ENCODE measurements at regions not wholly inside any gene's neighbourhood (a gene's known extent, or its start where the extent isn't known, plus 50 kb on each side); places are given as distances from the start of the nearest gene placed in this dataset.
"Not testable (repeated sequence)": the region's sequence is repeated elsewhere in the genome, so short reads cannot be mapped to it uniquely, and the experiment has no call there.

DNA sequence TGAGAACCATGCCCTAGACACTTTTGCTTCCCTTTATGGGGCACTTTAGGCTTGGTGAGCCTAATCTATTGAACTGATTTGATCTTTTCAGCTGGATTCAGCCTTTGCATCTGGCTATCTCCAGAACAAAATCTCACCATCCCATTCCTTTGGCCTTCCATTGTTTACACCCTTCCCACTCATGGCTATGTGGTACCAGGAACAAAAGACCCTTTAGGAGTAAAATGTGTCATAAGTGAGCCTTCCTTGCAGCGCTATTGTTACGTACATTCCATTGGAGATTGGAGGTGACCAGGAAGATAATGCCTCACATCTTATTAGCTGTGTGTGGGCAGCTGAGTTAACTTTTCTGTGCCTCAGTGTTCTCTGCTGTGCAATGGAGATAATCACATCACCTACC lies 188.4 kb downstream of the SATB1 start:
- DNase-seq (ENCODE audit: low read depth in 2 of 2), result no peak

DNA sequence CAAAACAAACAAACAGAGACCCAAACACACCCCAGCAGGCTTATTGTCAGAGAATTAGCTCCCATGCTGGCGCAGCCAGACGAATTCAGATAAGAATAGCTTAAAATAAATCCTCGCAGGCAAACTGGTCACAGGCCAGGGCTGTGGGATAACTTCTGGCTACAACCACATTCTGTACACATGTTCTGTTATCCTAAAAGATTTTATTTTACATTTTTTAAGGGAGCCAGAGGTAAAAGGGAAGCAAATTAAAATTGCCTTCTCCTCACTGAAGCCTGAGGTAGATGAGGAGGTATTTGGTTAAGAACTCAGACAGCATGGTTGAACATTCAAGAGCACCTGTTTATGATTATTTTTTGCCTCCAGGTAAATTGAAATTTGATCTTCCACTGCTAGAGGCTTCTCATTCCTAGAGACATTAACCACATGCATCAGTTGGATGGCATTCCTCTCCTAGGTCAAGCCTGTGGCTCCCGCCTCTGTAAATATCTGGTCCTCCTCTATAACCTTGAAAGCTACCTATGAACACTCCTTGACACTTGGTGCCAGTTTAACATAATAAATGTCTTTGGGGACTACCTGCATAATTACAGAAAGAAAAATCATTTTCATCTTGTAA lies 190.3 kb downstream of the SATB1 start:
- DNase-seq (ENCODE audit: low read depth in 2 of 2), result no peak

DNA sequence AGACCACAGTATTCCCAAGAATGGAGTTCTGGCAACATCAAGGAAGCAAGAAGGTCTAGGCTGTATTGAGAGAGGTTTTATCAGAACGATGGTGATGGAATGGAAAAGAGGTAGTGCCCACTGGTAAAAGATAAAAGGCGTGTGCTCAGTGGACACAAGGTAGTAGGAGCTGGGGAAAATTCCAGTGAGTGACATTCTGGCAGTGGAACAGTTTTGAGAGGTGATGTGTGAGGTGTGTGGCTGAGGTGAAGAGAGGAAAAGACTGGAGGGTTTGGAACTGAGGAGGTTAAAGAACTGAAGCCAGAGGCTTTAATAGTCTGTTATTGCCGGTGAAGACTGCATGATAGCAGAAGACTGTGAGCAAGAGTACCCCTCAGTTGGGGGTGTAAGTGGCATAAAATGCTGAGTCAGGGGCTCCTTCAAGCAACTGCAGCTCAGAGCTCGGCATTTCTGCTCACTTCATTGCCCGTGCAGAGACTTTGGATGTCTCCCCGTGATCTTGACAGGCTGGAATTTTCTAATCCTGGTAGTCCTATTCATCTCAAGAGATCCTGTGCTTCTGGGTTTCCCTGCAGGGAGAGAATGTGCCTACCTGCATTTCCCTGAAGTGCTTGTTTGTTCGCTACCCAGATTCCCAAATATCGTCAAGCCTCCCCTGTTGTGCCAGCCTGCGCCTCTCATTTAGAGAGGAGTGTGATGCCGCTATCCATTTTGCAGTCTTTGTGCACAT lies 191.0 kb downstream of the SATB1 start:
- no peak for DNase-seq (ENCODE audit: low read depth in 2 of 2)

DNA sequence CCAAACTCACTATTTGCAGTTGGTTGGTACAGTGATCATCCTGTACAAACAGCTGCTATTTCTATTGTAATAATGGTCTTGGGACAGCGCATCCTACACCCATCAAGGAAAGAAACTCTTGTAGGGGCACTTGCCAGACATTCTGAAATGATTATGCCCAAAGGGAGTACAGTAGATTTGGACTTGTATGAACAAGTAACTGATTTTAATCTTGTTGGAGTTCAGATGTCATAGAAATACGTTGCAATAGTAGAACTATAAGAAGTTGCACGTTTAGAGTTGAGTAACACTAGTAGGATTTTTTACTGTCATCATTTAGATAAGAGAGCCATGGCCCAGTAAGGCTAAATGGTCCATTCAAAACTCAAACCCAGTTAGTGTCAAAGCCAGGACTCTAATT lies 192.8 kb downstream of the SATB1 start:
- no peak for DNase-seq (ENCODE audit: low read depth in 2 of 2)

DNA sequence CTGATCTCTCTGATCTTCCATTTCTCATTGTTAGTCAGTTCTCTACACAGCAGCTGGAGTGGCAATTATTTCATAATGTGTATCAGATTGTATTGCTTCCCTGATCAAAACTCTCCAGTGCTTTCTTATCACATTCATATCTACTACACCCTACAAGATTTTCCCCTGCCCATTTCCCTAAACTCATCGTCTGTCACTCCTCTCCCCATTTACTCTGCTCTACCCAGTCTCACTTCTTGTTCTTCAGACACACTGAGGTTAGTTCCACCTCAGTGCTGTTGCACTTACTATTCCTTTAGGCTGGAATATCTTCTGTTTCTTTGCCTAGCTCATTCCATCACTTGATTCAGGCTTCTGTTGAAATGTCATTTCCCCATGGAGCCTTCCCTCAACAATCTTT lies 197.1 kb downstream of the SATB1 start:
- no peak for DNase-seq (ENCODE audit: low read depth in 2 of 2)

DNA sequence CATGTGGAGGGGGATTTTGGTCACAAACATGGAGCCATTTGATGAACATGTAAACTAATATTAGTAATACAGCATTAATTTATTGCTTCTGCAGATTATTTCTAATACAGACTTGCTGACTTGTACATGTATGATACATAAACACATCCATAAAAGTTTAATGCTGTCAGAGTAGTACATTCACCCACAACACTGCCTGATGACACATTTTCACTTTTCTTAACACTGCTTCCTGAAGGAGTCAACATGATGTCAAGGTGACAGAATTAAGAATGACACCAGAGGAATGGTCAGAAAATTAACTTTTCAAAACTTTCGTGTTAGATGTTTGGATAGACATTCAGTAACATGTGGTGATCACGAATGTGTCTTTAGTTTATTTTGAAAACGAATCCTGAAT lies 199.4 kb downstream of the SATB1 start:
- DNase-seq (ENCODE audit: low read depth in 2 of 2), result no peak

DNA sequence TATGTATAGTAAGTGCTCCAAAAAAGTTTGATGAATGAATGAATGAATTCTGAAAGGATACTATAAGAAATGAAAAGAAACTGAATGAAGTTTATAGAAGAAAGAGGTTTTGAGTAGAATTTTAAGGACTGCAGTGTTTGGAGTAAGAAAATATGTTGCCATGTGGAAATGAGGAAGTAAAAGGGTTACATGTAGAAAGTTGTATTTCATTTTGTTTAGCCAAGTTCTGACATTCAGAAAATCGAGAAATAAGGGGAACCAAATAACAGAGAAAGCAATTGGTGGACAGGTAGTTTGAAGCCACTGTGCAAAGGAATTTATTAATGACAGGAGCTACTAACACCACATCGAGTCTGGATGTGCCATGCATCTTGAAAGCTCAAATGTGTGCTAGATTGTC lies 200.7 kb downstream of the SATB1 start:
- no peak for DNase-seq (ENCODE audit: low read depth in 2 of 2)

DNA sequence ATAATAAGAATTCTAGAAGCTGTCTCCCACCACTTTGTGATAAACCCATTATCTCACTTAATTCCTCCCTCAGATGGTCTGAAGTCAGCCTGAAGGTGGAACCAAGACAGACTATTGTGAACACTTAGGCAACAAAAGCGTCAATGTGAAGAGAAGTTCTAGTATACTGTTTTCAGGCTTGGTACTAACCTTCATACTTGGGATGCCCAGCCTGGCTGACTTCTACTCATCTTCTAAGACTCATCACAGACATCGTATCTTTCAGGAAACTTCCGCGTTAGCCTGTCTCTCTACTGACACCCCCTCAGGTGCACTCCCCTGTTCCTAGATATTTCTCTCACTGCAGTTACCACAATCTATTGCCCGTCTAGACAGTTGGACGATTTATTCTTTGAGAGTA lies 201.2 kb downstream of the SATB1 start:
- DNase-seq (ENCODE audit: low read depth in 2 of 2), result no peak

DNA sequence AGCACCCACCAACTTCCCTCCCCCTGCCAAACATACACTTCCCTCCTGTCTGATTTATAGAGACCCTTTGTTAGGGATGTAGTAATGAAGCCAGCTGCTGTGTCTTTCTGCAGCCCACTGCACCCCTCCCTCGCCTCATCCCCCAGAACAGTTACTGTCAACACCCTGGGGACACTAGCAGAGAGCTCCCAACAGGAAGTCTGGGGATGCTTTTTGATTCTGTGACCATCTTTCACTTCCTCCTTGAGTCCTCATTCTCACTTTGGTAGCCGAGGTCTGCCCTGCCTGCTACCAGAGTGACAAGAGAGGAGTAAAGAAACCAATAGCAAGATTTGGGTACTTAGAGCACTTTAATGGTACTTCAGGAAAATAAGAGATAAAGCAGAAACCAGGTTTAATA lies 201.6 kb downstream of the SATB1 start:
- no peak for DNase-seq (ENCODE audit: low read depth in 2 of 2)

DNA sequence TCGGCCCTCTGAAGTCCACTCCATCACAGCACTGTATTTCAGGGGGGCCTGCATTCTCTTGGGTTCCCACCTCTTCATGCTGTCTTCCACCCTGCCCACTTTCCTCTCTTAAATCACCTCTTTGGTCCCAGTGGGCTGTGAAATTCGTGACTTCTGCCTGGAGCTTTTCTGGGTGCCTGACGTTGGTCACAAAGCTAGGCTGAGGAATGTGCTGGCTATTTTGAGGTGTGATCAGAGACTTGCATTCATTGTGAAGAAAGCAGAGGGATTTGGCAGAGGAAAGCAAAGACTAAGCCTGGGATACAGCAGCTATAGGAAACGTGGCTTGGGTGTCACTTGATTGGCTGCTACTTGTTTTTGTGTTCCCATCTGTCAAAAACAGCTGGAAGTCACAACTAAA lies 202.5 kb downstream of the SATB1 start:
- no peak for DNase-seq (ENCODE audit: low read depth in 2 of 2)

DNA sequence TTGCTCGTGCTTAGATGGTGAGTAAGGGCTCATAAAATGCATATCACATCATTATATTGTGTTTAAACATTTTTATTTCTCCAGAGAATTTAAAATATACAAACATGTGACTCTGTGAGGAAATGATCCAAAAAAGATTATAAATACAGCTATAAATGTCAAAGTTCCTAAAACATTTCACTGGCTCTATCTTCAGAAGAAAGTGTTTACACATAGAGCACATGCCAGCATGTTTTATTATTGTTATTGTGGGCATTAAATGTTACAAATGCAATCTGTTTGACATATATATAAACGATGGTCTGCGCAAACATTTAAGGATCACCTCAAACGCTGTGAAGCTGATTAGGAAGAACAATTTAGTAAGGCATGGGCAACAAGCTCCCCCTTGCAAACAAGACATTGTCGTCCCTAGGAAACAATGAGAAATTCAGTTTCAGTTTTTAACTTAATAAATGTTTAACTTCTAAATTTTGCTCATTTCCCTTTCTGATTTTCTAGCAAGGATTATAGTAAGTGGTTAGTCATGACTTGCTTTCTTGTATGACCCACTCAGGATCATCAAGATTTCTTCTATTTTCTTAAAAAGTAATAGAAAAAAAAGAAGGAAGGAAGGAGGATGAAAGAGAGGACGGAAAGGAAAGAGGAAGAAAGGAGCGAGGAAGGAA lies 207.5 kb downstream of the SATB1 start:
- DNase-seq (ENCODE audit: low read depth in 2 of 2), result no peak

DNA sequence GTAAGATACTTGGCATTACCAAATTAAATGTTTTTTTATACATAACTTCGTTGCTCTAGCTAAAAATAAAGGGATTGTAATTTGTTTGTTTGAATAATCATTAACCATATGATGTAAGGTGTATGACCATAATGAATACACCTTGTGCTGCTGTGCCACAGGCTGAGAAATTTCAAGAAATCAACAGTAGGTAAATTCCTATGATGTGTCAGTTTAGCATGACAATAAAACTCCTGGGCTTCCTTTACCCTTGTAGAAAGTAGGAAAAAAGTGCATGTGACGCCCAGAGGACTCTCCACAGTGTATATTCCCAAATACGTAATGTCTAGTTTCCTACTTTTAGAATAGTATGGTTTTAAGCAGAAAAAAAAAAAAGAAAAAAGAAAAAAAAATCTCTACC lies 208.1 kb downstream of the SATB1 start:
- DNase-seq (ENCODE audit: low read depth in 2 of 2), result no peak

DNA sequence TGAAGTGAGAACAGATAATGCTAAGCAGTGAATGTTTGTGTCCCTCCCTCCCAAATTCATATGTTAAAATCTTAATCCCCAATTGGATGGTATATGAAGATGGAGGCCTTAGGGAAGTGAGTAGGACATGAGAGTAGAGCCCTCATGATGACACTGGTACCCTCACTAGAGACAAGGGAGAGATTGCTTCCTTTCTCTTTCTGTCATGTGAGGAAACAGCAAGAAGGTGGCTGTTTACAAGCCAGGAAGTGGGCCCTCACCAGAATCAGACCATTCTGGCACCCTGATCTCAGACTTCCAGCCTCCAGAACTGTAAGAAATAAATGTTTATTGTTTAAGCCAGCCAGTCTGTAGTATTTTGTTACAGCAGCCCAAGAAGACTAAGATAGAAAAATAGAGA lies 209.5 kb downstream of the SATB1 start:
- DNase-seq (ENCODE audit: low read depth in 2 of 2), result no peak

DNA sequence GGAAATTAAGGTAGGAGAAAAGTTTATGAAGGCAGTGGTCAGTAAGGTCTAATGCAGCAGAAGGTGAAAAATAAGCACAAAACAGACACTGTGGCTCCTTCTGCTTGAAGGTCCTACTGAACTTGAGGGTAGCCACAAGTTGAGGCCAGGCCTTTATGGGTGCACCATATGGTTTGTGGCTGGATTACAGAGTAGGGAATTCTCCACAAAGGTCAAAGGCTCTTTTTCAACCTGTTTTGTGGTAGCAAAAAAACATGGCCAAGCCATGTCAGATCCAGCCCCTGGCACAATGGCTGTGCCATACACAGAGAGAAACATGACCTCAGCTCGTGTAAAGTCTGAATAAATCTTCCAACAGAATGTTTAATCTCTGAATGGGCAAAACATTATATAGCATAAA lies 214.0 kb downstream of the SATB1 start:
- DNase-seq (ENCODE audit: low read depth in 2 of 2), result no peak

DNA sequence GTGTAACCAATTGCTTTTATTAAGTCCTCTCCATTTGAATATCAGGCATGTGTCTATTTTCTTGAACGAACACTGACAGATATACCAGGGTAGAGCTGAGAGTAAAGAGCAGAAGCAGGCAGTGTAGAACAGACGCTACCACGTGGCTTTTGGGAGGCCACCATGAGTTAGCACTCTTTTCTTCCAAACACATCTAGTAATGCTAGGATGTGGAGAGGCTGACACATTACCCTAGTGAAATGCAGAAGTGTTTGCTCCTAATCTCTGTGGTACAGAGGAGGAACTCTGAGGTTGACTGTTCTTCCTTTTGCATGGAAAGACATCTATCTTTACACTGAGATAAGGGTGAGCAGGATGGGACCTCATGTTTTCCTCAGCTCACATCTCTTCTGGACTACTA lies 216.3 kb downstream of the SATB1 start:
- no peak for DNase-seq (ENCODE audit: low read depth in 2 of 2)

DNA sequence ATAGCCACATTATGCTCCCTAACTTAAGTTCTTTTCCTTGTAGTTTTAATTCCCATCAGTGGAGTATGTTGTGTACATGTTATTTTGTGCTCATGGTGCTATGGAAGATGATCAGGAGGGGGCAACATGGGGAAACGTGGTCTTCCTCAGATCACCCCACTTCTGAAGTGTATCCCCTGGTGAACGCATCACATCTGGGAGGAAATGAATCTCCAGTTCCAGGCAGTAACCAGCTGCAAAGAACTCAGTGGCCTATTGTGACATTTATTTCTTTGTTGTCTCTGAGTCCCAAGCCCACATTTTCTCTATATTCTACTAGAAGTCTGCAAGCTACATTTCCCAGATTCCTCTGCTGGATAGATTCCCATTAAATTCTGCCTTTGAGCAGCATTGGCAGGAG lies 217.0 kb downstream of the SATB1 start:
- no peak for DNase-seq (ENCODE audit: low read depth in 2 of 2)

DNA sequence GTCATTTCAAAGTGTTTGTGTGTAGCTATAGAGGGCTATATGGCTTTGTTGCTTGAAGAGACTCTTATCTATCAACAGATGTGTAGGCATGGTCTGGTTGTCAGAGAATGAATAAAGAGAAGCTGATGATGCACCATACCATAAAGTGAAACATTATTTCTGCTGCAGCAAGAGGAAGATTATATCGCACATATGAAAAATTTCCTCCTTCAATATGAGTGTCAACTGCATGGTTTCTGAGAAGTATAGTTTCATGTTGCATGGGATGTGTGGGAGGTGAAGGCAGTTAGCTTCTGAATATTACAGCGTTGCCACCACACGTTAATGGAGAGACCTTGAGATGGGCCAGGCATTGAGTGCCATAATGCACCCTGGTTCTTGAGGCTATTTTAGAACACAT lies 217.9 kb downstream of the SATB1 start:
- no peak for DNase-seq (ENCODE audit: low read depth in 2 of 2)

DNA sequence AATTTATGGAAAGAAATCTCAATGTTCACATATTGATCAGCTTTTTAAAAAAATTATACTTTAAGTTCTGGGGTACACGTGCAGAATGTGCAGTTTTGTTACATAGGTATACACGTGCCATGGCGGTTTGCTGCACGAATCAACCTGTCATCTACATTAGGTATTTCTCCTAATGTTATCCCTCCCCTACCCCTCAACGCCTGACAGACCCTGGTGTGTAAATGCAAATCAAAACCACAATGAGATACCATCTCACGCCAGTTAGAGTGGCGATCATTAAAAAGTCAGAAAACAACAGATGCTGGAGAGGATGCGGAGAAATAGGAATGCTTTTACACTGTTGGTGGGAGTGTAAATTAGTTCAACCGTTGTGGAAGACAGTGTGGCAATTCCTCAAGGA lies 219.4 kb downstream of the SATB1 start:
- not testable (repeated sequence) for DNase-seq (ENCODE audit: low read depth in 2 of 2)

DNA sequence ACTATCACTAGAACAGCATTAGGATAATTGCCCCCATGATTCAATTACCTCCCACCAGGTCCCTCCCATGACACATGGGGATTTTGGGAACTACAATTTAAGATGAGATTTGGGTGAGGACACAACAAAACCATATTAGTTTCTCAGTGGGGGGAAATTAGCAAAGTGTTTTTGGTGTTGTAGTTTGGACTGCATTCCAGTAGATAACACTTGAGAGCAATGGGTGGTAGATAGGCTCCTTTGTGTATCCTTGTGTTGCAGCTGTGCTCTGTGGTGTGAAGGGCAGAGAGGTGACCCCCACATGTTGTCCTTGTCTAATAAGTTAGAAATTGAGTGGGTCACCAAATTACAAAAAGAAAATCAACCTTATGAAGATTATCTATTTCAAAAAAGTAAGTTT lies 223.8 kb downstream of the SATB1 start:
- DNase-seq (ENCODE audit: low read depth in 2 of 2), result no peak

DNA sequence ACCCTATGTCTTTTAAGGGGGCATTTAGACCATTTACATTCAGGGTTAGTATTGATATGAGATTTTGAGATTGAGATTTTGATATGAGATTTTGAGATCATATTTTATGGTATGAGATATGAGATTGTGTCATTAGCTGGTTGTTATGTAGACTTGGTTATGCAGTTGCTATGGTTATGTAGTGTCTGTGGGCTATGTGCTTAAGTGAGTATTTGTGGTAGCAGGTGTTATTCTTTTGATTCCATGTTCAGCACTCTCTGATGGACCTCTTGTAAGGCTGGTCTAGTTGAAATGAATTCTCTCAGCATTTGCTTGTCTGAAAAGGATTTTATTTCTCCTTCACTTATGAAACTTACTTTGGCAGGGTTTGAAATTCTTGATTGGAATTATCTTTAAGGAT lies 225.4 kb downstream of the SATB1 start:
- DNase-seq (ENCODE audit: low read depth in 2 of 2), result no peak

DNA sequence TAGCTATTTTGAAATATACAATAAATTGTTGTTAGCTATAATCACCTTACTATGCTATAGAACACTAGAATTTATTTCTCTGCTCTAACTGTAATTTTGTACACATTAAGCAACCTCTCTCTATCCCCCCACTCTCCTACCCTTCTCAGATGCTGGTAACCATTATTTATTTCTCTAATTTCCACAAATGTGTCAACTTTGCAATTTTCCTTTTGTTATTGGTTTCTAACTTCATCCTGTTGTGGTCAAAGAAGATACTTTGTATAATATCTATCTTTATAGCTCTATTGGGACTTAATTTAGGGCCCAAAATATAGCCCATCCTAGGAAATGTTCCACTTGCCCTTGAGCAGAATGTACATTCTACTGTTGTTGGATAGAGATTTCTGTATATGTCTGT lies 229.3 kb downstream of the SATB1 start:
- no peak for DNase-seq (ENCODE audit: low read depth in 2 of 2)

DNA sequence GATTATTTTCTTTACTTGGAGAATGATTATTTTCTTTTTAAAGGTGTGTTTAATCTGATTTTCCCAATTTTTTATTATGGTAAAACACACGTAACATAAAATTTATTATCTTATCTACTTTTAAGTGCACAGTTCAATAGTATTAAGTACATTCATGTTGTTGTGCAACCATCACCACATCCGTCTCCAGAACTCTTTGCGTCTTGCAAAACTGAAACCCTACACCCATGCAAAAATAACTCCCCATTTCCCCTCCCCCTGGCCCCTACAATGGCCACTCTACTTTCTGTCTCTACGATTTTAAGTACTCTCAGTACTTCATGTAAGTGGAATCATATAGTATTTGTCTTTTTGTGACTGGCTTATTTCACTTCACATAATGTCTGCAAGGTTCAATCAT lies 230.7 kb downstream of the SATB1 start:
- no peak for DNase-seq (ENCODE audit: low read depth in 2 of 2)

DNA sequence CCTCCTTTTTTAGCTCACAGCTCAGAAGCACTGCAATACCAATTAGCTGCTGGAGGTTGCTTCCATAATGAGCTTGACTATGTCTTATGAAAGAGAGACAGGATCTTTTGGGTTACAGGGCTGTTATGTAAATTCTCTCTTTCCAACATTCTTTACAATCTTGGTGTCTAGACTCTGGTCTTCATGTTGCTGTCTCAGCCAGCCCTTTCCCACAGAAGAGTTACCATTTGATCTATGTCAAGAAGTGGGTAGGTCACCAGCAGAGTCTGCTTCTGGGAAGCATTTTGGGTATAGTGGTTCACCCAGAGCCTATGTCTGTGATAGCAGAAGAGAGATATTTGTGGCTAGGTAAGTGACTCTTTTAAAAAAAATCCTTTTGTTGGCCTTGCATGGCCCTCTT lies 234.5 kb downstream of the SATB1 start:
- no peak for DNase-seq (ENCODE audit: low read depth in 2 of 2)

Measured in stimulated activated CD8-positive, alpha-beta memory T cell treated with anti-CD3 and anti-CD28 coated beads, Interleukin-15, amount 100 ng/mL, for 4 hours (primary cell).